HG03378 (cell line): ENCODE measurements at regions not wholly inside any gene's neighbourhood (a gene's known extent, or its start where the extent isn't known, plus 50 kb on each side); places are given as distances from the start of the nearest gene placed in this dataset.
A peak's percentile ranks its signal among the peaks of the same experiment; 100 is the strongest.

ENCODE experiments used
- ATAC-seq: cut with Tn5 transposase; IDR thresholded peaks from one replicate; pipeline ENCODE4 v1.9.1; 2021; ENCODE audit warnings: mild to moderate bottlenecking, moderate library complexity; ENCODE audit not compliant: unreplicated experiment

- ATAC-seq, result no peak
Measured at GRCh38 chr3:67278015-67278618, 280.0 kb downstream of the KBTBD8 start.

GRCh38 chr3:67286586-67286985, 288.5 kb downstream of the KBTBD8 start:
- no peak for ATAC-seq

- ATAC-seq, result no peak
Measured at GRCh38 chr3:67288466-67289106, 290.5 kb downstream of the KBTBD8 start.

- ATAC-seq, result no peak
Measured at GRCh38 chr3:67289626-67290025, 291.5 kb downstream of the KBTBD8 start.

GRCh38 chr3:67290438-67290837, 292.3 kb downstream of the KBTBD8 start:
- peak; percentile 71 for ATAC-seq

GRCh38 chr3:67291287-67292252, 293.5 kb downstream of the KBTBD8 start:
- ATAC-seq, result peak; percentile 58

GRCh38 chr3:67292356-67293121, 294.4 kb downstream of the KBTBD8 start:
- ATAC-seq, result no peak

- ATAC-seq, result no peak
Measured at GRCh38 chr3:67294341-67294740, 296.2 kb downstream of the KBTBD8 start.

- ATAC-seq, result no peak
Measured at GRCh38 chr3:67296039-67296892, 298.2 kb downstream of the KBTBD8 start.

- no peak for ATAC-seq
Measured at GRCh38 chr3:67297715-67298475, 299.8 kb downstream of the KBTBD8 start.

- no peak for ATAC-seq
Measured at GRCh38 chr3:67301556-67301955, 303.4 kb downstream of the KBTBD8 start.

- no peak for ATAC-seq
Measured at GRCh38 chr3:67302489-67302888, 304.4 kb downstream of the KBTBD8 start.

- ATAC-seq, result no peak
Measured at GRCh38 chr3:67305160-67305559, 307.1 kb downstream of the KBTBD8 start.

GRCh38 chr3:67305922-67306321, 307.8 kb downstream of the KBTBD8 start:
- ATAC-seq, result no peak

- ATAC-seq, result no peak
Measured at GRCh38 chr3:67311440-67311839, 313.3 kb downstream of the KBTBD8 start.

- no peak for ATAC-seq
Measured at GRCh38 chr3:67312155-67312554, 314.0 kb downstream of the KBTBD8 start.

GRCh38 chr3:67318162-67318561, 320.1 kb downstream of the KBTBD8 start:
- ATAC-seq, result no peak

- no peak for ATAC-seq
Measured at GRCh38 chr3:67324554-67324953, 326.4 kb downstream of the KBTBD8 start.
